HCT116 (cell line): ENCODE measurements at regions not wholly inside any gene's neighbourhood (a gene's known extent, or its start where the extent isn't known, plus 50 kb on each side); places are given as distances from the start of the nearest gene placed in this dataset.
"Not testable (repeated sequence)": the region's sequence is repeated elsewhere in the genome, so short reads cannot be mapped to it uniquely, and the experiment has no call there.

ENCODE experiments used
- ATAC-seq: fragments of 200-7000 bp; cut with Tn5 transposase; 2 replicates; pipeline ENCODE4 v1.9.1; 2020; ENCODE audit warnings: mild to moderate bottlenecking, moderate library complexity
- BruUV-seq: library from RNA; stranded (reverse); fragments of 400-500 nt; replicated peaks from 2 replicates; lab custom pipeline; 2021; lab: Mats Ljungman, UMichigan
- CTCF ChIA-PET: fragments of 300-600 bp; sonication (Branson Sonifier 250); formaldehyde crosslinking; loops from one replicate; lab custom pipeline; 2021; ENCODE audit warnings: antibody characterized with exemption; lab: Charles Lee
- POLR2A ChIA-PET: fragments of 300-600, 350-600 bp; sonication (Branson Sonifier 250); formaldehyde crosslinking; loops from one replicate; lab custom pipeline; 2021; ENCODE audit warnings: antibody characterized with exemption; lab: Charles Lee
- RAD21 ChIA-PET, 2 experiments: fragments of 300-600 bp; sonication (Branson Sonifier 250); formaldehyde crosslinking; loops; one replicate each; lab custom pipeline; 2023; ENCODE audit warnings: low total read pairs in 2 of 2; ENCODE audit not compliant: uncharacterized antibody in 2 of 2, unreplicated experiment in 2 of 2, low non-redundant PET in 1 of 2; lab: Charles Lee
- DNase-seq: peaks from one replicate; pipeline ENCODE4 v3.0.0-alpha.2; 2010; ENCODE audit warnings: low read depth, low spot score
- H2AFZ ChIP-seq: fragments of 200-600 bp; shearing (Covaris generic), sonication (generic); 2 replicates; pipeline ENCODE4 v1.6.1; 2017; ENCODE audit warnings: low read depth, mixed run types, mixed read lengths, antibody characterized with exemption, low read length; ENCODE audit not compliant: poor library complexity, severe bottlenecking
- H3K27ac ChIP-seq: 2 replicates; pipeline ENCODE4 v1.5.1; 2012; ENCODE audit warnings: low read depth, low read length
- H3K27me3 ChIP-seq: fragments of 200-600 bp; sonication (generic); 2 replicates; pipeline ENCODE4 v1.6.1; 2016; ENCODE audit warnings: mixed run types, low read length, mixed read lengths; ENCODE audit not compliant: insufficient read depth
- H3K36me3 ChIP-seq, 2 experiments: fragments of 200-500 bp in 1 of 2; fragments of 200-600 bp in 1 of 2; sonication (Bioruptor generic) in 1 of 2; sonication (generic) in 1 of 2; 2 replicates each; pipeline versions ENCODE4 v1.5.1 to v1.6.1; 2014 to 2016; ENCODE audit warnings: low read length in 2 of 2, inconsistent platforms in 1 of 2, mixed read lengths in 1 of 2, mixed run types in 1 of 2; ENCODE audit not compliant: insufficient read depth in 2 of 2, control insufficient read depth in 1 of 2
- H3K4me1 ChIP-seq, 2 experiments: fragments of 200-600 bp in 1 of 2; sonication (generic) in 1 of 2; 2 replicates each; pipeline versions ENCODE4 v1.5.1 to v1.6.1; 2012 to 2017; ENCODE audit warnings: low read length in 2 of 2, inconsistent platforms in 1 of 2, mild to moderate bottlenecking in 1 of 2, mixed read lengths in 1 of 2, mixed run types in 1 of 2, moderate library complexity in 1 of 2; ENCODE audit not compliant: insufficient read depth in 2 of 2, control insufficient read depth in 1 of 2
- H3K4me2 ChIP-seq: fragments of 200-600 bp; sonication (generic); 2 replicates; pipeline ENCODE4 v1.6.1; 2017; ENCODE audit warnings: mixed run types, low read length, mixed read lengths
- H3K4me3 ChIP-seq, 2 experiments: fragments of 200-600 bp in 1 of 2; sonication (generic) in 1 of 2; replicated peaks in 1 of 2; 2 replicates each; pipeline ENCODE4 v1.5.1; 2011 to 2016; ENCODE audit warnings: low read length in 2 of 2, control low read depth in 1 of 2, low read depth in 1 of 2, mild to moderate bottlenecking in 1 of 2, mixed read lengths in 1 of 2, mixed run types in 1 of 2
- H3K79me2 ChIP-seq: fragments of 200-600 bp; sonication (generic); 2 replicates; pipeline ENCODE4 v1.6.1; 2017; ENCODE audit warnings: mild to moderate bottlenecking, mixed run types, low read length, moderate library complexity, mixed read lengths; ENCODE audit not compliant: insufficient read depth
- H3K9ac ChIP-seq: fragments of 200-600 bp; sonication (generic); 2 replicates; pipeline ENCODE4 v1.6.1; 2016; ENCODE audit warnings: low read length, mixed read lengths
- H3K9me2 ChIP-seq: fragments of 200-600 bp; sonication (generic), shearing (Covaris generic); 2 replicates; pipeline ENCODE4 v1.6.1; 2017; ENCODE audit warnings: mixed run types, mild to moderate bottlenecking, moderate library complexity; ENCODE audit not compliant: insufficient read depth
- H3K9me3 ChIP-seq, 2 experiments: fragments of 200-500 bp in 1 of 2; fragments of 200-600 bp in 1 of 2; sonication (Bioruptor generic) in 1 of 2; sonication (generic) in 1 of 2; 2 replicates each; pipeline ENCODE4 v1.6.1; 2014 to 2017; ENCODE audit warnings: low read length in 2 of 2, mixed read lengths in 2 of 2, inconsistent platforms in 1 of 2, low read depth in 1 of 2, mild to moderate bottlenecking in 1 of 2, mixed run types in 1 of 2, moderate library complexity in 1 of 2; ENCODE audit not compliant: control insufficient read depth in 1 of 2, insufficient read depth in 1 of 2
- H4K20me1 ChIP-seq: fragments of 200-600 bp; sonication (generic), shearing (Covaris generic); 2 replicates; pipeline ENCODE4 v1.6.1; 2017; ENCODE audit warnings: mixed run types, mild to moderate bottlenecking, moderate library complexity; ENCODE audit not compliant: insufficient read depth
- CBX3 ChIP-seq: IDR thresholded peaks from 2 replicates; pipeline ENCODE4 v1.6.1; 2012; ENCODE audit warnings: low read depth
- EGR1 ChIP-seq: IDR thresholded peaks from 2 replicates; pipeline ENCODE4 v1.6.1; 2012; ENCODE audit warnings: low read depth
- ELF1 ChIP-seq: IDR thresholded peaks from 2 replicates; pipeline ENCODE4 v1.6.1; 2012; ENCODE audit warnings: low read depth, borderline replicate concordance
- FOSL1 ChIP-seq: IDR thresholded peaks from 2 replicates; pipeline ENCODE4 v1.6.1; 2012; ENCODE audit warnings: low read depth
- POLR2A ChIP-seq: IDR thresholded peaks from 2 replicates; pipeline ENCODE4 v1.7.0; 2011; ENCODE audit warnings: borderline replicate concordance; ENCODE audit not compliant: insufficient read depth, insufficient read length; ENCODE audit errors: extremely low read depth
- POLR2AphosphoS5 ChIP-seq: IDR thresholded peaks from 2 replicates; pipeline ENCODE4 v1.6.1; 2011; ENCODE audit warnings: mild to moderate bottlenecking, low read depth, low read length, moderate library complexity
- SIN3A ChIP-seq: IDR thresholded peaks from 2 replicates; pipeline ENCODE4 v1.6.1; 2012; ENCODE audit warnings: low read depth
- ZFX ChIP-seq: fragments of 450-650 bp; IDR thresholded peaks from 2 replicates; pipeline ENCODE4 v1.6.1; 2017
- ZNF274 ChIP-seq: fragments of 200-500 bp; sonication (Bioruptor generic); IDR thresholded peaks from 2 replicates; pipeline ENCODE4 v1.6.1; 2014; ENCODE audit warnings: mild to moderate bottlenecking, low read depth, low read length, inconsistent platforms
- intact Hi-C: fragments of 100-400 bp; cut with micrococcal nuclease; formaldehyde crosslinking; loops from 2 replicates; pipeline ENCODE4 v1.10.0; 2022
- TF ChIP-seq, protein P1 (sequence below): IDR thresholded peaks from 2 replicates; pipeline ENCODE4 v1.6.1; 2012; ENCODE audit warnings: low read depth

DNA sequence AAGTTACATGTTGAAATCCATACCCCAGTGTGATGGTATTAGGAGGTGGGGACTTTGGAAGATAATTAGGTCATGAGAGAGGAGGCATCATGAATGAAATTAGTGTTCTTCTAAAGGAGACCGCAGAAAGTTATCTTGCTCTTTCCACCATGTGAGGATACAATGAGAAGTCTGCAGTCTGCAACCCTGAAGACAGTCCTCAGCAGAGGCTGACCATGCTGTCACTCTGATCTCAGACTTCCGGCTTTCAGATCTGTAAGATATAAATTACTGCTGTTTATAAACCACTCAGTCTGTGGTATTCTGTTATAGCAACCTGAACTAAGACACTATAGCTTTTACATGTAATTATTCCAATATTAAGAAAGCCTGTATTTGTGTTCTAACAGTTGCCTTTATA lies 116.7 kb upstream of the CES5A start:
- no peaks in the 10 kb centered on the region for H3K36me3 ChIP-seq
- no peak overlapping the region for H2AFZ ChIP-seq
- no peak for ATAC-seq
- CTCF ChIA-PET = no interaction called here
- H3K9me3 ChIP-seq = no peaks in the 10 kb centered on the region
- no peaks in the 10 kb centered on the region for H3K9me2 ChIP-seq
- no peaks in the 10 kb centered on the region for H3K4me1 ChIP-seq
- TF ChIP-seq POLR2A (no peak), ELF1 (no peak), POLR2AphosphoS5 (no peak)
- TF ChIP-seq, all 23 proteins: peak for 0
- Histone ChIP-seq H4K20me1 (no peaks in the 10 kb centered on the region), H3K9ac (no peak overlapping the region), H3K27me3 (peaks cover under 1% of the 10 kb centered on the region), H3K79me2 (no peaks in the 10 kb centered on the region), H3K4me3 (no peak overlapping the region), H3K27ac (no peak overlapping the region), H3K4me2 (no peak overlapping the region)
- BruUV-seq = no TSS peak
- ChIA-PET RAD21 (interaction anchor here in 1 of 2 experiments (0.7 kb wide), 1 partner anchor 923 kb away, joined by 3 read pairs; no protein-coding TSS in a partner anchor), POLR2A (no interaction called here)
- intact Hi-C loops = no loop called here
- no peak for DNase-seq

DNA sequence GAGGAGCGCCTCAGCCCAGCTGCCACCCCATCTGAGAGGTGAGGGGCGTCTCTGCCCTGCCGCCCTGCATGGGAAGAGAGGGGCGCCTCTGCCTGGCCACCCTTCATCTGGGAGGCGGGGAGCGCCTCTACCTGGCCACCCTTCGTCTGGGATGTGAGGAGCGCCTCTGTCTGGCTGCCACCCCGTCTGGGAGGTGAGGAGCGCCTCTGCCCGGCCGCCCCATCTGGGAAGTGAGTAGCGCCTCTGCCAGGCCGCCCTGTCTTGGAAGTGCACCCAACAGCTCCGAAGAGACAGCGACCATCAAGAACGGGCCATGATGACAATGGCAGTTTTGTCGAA lies 114.4 kb upstream of the CES5A start:
- H3K9ac ChIP-seq = no peak overlapping the region
- H3K79me2 ChIP-seq = no peaks in the 10 kb centered on the region
- H3K9me2 ChIP-seq = no peaks in the 10 kb centered on the region
- peaks cover 16% of the 10 kb centered on the region for H3K27me3 ChIP-seq
- DNase-seq (no peak), ATAC-seq (no peak)
- POLR2A ChIA-PET = no interaction called here
- H3K36me3 ChIP-seq = no peaks in the 10 kb centered on the region
- no TSS peak for BruUV-seq
- no peaks in the 10 kb centered on the region for H3K4me1 ChIP-seq
- H2AFZ ChIP-seq = no peak overlapping the region
- H4K20me1 ChIP-seq = no peaks in the 10 kb centered on the region
- RAD21 ChIA-PET = no interaction called here
- intact Hi-C loops = no loop called here
- no peaks in the 10 kb centered on the region for H3K9me3 ChIP-seq
- no peak overlapping the region for H3K4me2 ChIP-seq
- H3K4me3 ChIP-seq = no peak overlapping the region
- CTCF ChIA-PET = no interaction called here
- no peak overlapping the region for H3K27ac ChIP-seq
- TF ChIP-seq SIN3A (no peak), EGR1 (no peak), FOSL1 (no peak), CBX3 (no peak), ZFX (no peak), ZNF274 (no peak)
- TF ChIP-seq, protein P1, sequence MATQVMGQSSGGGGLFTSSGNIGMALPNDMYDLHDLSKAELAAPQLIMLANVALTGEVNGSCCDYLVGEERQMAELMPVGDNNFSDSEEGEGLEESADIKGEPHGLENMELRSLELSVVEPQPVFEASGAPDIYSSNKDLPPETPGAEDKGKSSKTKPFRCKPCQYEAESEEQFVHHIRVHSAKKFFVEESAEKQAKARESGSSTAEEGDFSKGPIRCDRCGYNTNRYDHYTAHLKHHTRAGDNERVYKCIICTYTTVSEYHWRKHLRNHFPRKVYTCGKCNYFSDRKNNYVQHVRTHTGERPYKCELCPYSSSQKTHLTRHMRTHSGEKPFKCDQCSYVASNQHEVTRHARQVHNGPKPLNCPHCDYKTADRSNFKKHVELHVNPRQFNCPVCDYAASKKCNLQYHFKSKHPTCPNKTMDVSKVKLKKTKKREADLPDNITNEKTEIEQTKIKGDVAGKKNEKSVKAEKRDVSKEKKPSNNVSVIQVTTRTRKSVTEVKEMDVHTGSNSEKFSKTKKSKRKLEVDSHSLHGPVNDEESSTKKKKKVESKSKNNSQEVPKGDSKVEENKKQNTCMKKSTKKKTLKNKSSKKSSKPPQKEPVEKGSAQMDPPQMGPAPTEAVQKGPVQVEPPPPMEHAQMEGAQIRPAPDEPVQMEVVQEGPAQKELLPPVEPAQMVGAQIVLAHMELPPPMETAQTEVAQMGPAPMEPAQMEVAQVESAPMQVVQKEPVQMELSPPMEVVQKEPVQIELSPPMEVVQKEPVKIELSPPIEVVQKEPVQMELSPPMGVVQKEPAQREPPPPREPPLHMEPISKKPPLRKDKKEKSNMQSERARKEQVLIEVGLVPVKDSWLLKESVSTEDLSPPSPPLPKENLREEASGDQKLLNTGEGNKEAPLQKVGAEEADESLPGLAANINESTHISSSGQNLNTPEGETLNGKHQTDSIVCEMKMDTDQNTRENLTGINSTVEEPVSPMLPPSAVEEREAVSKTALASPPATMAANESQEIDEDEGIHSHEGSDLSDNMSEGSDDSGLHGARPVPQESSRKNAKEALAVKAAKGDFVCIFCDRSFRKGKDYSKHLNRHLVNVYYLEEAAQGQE = no peak
- TF ChIP-seq, all 23 proteins: peak for 0

DNA sequence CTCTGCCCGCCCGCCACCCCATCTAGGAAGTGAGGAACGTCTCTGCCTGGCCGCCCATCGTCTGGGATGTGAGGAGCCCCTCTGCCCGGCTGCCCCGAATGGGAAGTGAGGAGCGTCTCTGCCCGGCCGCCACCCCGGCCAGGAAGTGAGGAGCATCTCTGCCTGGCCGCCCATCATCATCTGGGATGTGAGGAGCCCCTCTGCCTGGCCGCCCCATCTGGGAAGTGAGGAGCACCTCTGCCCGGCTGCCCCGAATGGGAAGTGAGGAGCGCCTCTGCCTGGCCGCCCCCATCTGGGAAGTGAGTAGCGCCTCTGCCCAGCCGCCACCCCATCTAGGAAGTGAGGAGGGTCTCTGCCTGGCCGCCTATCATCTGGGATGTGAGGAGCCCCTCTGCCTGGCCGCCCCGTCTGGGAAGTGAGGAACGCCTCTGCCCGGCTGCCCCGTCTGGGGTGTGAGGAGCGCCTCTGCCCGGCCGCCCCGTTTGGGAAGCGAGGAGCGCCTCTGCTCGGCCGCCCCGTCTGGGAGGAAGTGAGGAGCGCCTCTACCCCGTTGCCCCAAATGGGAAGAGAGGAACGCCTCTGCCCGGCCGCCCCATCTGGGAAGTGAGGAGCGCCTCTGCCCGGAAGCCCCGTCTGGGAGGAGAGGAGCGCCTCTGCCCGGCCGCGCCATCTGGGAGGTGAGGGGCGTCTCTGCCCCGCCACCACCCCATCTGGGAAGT lies 113.8 kb upstream of the CES5A start:
- BruUV-seq, H3K9me2 ChIP-seq, ATAC-seq, H3K4me3 ChIP-seq, H3K27ac ChIP-seq, H3K9me3 ChIP-seq, H3K79me2 ChIP-seq, H2AFZ ChIP-seq, intact Hi-C loops, DNase-seq, H3K36me3 ChIP-seq, H3K4me1 ChIP-seq, CTCF ChIA-PET, RAD21 ChIA-PET, H3K9ac ChIP-seq, POLR2A ChIA-PET, H3K4me2 ChIP-seq, H4K20me1 ChIP-seq: not testable (repeated sequence)
- H3K27me3 ChIP-seq = peaks cover 16% of the 10 kb centered on the region
